Central memory CD4-positive, alpha-beta T cell (primary cell): ENCODE measurements at regions not wholly inside any gene's neighbourhood (a gene's known extent, or its start where the extent isn't known, plus 50 kb on each side); places are given as distances from the start of the nearest gene placed in this dataset.

ENCODE experiments used
- DNase-seq: peaks from one replicate; pipeline ENCODE4 v3.0.0; 2022

- no peak for DNase-seq
These were observed 89.5 kb upstream of the GRIA1 start for GRCh38 chr5:153400931-153401330.

- no peak for DNase-seq
These were observed 87.9 kb upstream of the GRIA1 start for GRCh38 chr5:153402550-153402949.

- DNase-seq: no peak
These were observed 87.0 kb upstream of the GRIA1 start for GRCh38 chr5:153403470-153403869.

GRCh38 chr5:153404747-153405146 lies 85.7 kb upstream of the GRIA1 start:
- no peak for DNase-seq

- DNase-seq: no peak
These were observed 68.8 kb upstream of the GRIA1 start for GRCh38 chr5:153421676-153422075.

GRCh38 chr5:153425914-153426313 lies 64.6 kb upstream of the GRIA1 start:
- DNase-seq: no peak

GRCh38 chr5:153429761-153430380 lies 60.6 kb upstream of the GRIA1 start:
- DNase-seq: no peak

- no peak for DNase-seq
These were observed 57.9 kb upstream of the GRIA1 start for GRCh38 chr5:153432583-153432982.

GRCh38 chr5:153437251-153437650 lies 53.2 kb upstream of the GRIA1 start:
- DNase-seq: no peak

- no peak for DNase-seq
These were observed 51.3 kb upstream of the GRIA1 start for GRCh38 chr5:153439130-153439529.
